GM23338 (cell line): ENCODE measurements at regions not wholly inside any gene's neighbourhood (a gene's known extent, or its start where the extent isn't known, plus 50 kb on each side); places are given as distances from the start of the nearest gene placed in this dataset.

Experiments
- ATAC-seq: fragments of 200-7000 bp; cut with Tn5 transposase; 3 replicates; pipeline ENCODE4 v1.9.1; 2020
- DNase-seq: peaks from one replicate; pipeline ENCODE4 v3.0.0-alpha.2; 2015; ENCODE audit warnings: low spot score
- H2AFZ ChIP-seq: fragments of 200-600 bp; sonication (generic); 2 replicates; pipeline ENCODE4 v1.8.0; 2016; ENCODE audit warnings: antibody characterized with exemption, mild to moderate bottlenecking, moderate library complexity
- H3F3A ChIP-seq: fragments of 200-600 bp; sonication (generic); replicated peaks from 2 replicates; pipeline ENCODE4 v1.8.0; 2017; ENCODE audit warnings: antibody characterized with exemption, mixed run types, low read depth
- H3K27ac ChIP-seq: fragments of 200-600 bp; sonication (generic); 2 replicates; pipeline ENCODE4 v1.6.1; 2016; ENCODE audit warnings: low read depth
- H3K27me3 ChIP-seq: fragments of 200-600 bp; sonication (generic); 2 replicates; pipeline ENCODE4 v1.8.0; 2016; ENCODE audit warnings: mild to moderate bottlenecking, mixed run types, moderate library complexity; ENCODE audit not compliant: insufficient read depth
- H3K36me3 ChIP-seq: fragments of 200-600 bp; sonication (generic); 2 replicates; pipeline ENCODE4 v1.8.0; 2016; ENCODE audit warnings: mild to moderate bottlenecking; ENCODE audit not compliant: insufficient read depth
- H3K4me1 ChIP-seq: fragments of 200-600 bp; sonication (generic); 2 replicates; pipeline ENCODE4 v1.8.0; 2016; ENCODE audit warnings: mild to moderate bottlenecking, moderate library complexity; ENCODE audit not compliant: insufficient read depth
- H3K4me2 ChIP-seq: fragments of 200-600 bp; sonication (generic); 2 replicates; pipeline ENCODE4 v1.7.1; 2017; ENCODE audit warnings: mixed run types
- H3K4me3 ChIP-seq: fragments of 200-600 bp; sonication (generic); 2 replicates; pipeline ENCODE4 v1.6.1; 2016; ENCODE audit warnings: mixed run types
- H3K79me2 ChIP-seq: fragments of 200-600 bp; sonication (generic); replicated peaks from 2 replicates; pipeline ENCODE4 v1.8.0; 2017; ENCODE audit warnings: mild to moderate bottlenecking; ENCODE audit not compliant: insufficient read depth
- H3K9me2 ChIP-seq: fragments of 200-600 bp; sonication (generic); 2 replicates; pipeline ENCODE4 v1.8.0; 2017; ENCODE audit not compliant: insufficient read depth
- H4K20me1 ChIP-seq: fragments of 200-600 bp; sonication (generic); replicated peaks from 2 replicates; pipeline ENCODE4 v1.8.0; 2017; ENCODE audit warnings: mild to moderate bottlenecking; ENCODE audit not compliant: insufficient read depth
- H3K27ac Mint-ChIP-seq: 2 replicates; pipeline ENCODE4 v1.8.0; 2020; ENCODE audit warnings: inconsistent platforms, mild to moderate bottlenecking, moderate library complexity, mixed read lengths
- H3K27me3 Mint-ChIP-seq: 3 replicates; pipeline ENCODE4 v1.8.0; 2022; ENCODE audit warnings: low read depth, mild to moderate bottlenecking, moderate library complexity, mixed read lengths, inconsistent platforms; ENCODE audit not compliant: insufficient read depth, poor library complexity
- H3K36me3 Mint-ChIP-seq: 3 replicates; pipeline ENCODE4 v1.8.0; 2021; ENCODE audit warnings: low read depth, mild to moderate bottlenecking, inconsistent platforms, moderate library complexity, mixed read lengths
- H3K4me1 Mint-ChIP-seq: 3 replicates; pipeline ENCODE4 v1.8.0; 2020; ENCODE audit warnings: mild to moderate bottlenecking, inconsistent platforms, mixed read lengths
- H3K4me3 Mint-ChIP-seq: 3 replicates; pipeline ENCODE4 v1.8.0; 2021; ENCODE audit warnings: moderate library complexity, mild to moderate bottlenecking, inconsistent platforms, mixed read lengths
- H3K9me3 Mint-ChIP-seq: 3 replicates; pipeline ENCODE4 v1.8.0; 2020; ENCODE audit warnings: moderate library complexity, mild to moderate bottlenecking, inconsistent platforms, mixed read lengths
- CREB1 ChIP-seq: fragments of 250-450 bp; sonication (Bioruptor Pico); IDR thresholded peaks from 2 replicates; pipeline ENCODE4 v1.5.0; 2020; ENCODE audit warnings: low read depth, mild to moderate bottlenecking, moderate library complexity
- EZH2 ChIP-seq: fragments of 200-600 bp; sonication (generic); IDR thresholded peaks from one replicate; pipeline ENCODE4 v1.8.0; 2017; ENCODE audit warnings: antibody characterized with exemption, mild to moderate bottlenecking, low read depth; ENCODE audit not compliant: unreplicated experiment
- STAT1 ChIP-seq: IDR thresholded peaks from one replicate; pipeline ENCODE4 v1.6.1; 2016; ENCODE audit warnings: antibody characterized with exemption; ENCODE audit not compliant: unreplicated experiment
- ZNF114 ChIP-seq: fragments of 250-450 bp; sonication (Bioruptor Pico); IDR thresholded peaks from 2 replicates; pipeline ENCODE4 v1.5.0; 2020; ENCODE audit warnings: mild to moderate bottlenecking, moderate library complexity
- ZNF331 ChIP-seq: fragments of 250-450 bp; sonication (Bioruptor Pico); IDR thresholded peaks from 2 replicates; pipeline ENCODE4 v1.5.0; 2020; ENCODE audit warnings: low read depth, mild to moderate bottlenecking, moderate library complexity
- TF ChIP-seq, protein P1 (sequence below): fragments of 250-450 bp; sonication (Bioruptor Pico); IDR thresholded peaks from 2 replicates; pipeline ENCODE4 v1.5.0; 2020; ENCODE audit warnings: mild to moderate bottlenecking, moderate library complexity
- TF ChIP-seq, protein P2 (sequence below), 2 experiments: fragments of 200-600 bp in 1 of 2; sonication (generic) in 1 of 2; conservative IDR thresholded peaks; 2 replicates each; pipeline versions ENCODE4 v1.5.1 to v1.6.1; 2016 to 2017; ENCODE audit warnings: antibody characterized with exemption in 2 of 2, low read depth in 2 of 2, mild to moderate bottlenecking in 2 of 2, moderate library complexity in 1 of 2

DNA sequence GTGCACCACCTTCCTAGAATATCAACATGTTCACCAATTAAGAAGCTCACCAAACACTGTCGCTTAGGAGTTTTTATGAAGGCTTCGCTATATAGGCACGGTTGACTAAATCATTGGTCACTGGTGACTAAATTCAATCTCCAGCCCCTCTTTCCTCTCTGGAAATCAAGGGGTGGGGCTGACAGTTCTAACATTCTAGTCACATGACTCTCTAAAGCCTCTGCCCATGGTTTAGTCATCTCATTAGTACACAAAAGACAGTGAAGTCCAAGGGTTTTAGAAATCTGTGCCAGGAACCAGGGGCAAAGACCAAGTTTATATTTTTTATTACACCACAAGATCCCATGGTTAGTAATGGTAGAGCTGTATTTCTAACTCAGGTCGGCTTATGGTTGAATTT lies 243.2 kb downstream of the ELAVL2 start:
- Histone ChIP-seq H3K27ac (no peak overlapping the region), H3K27me3 (no peaks in the 10 kb centered on the region), H3K79me2 (no peaks in the 10 kb centered on the region), H2AFZ (no peak overlapping the region), H3F3A (no peaks in the 10 kb centered on the region), H3K36me3 (no peaks in the 10 kb centered on the region), H3K4me2 (no peak overlapping the region), H3K4me1 (no peaks in the 10 kb centered on the region), H4K20me1 (no peaks in the 10 kb centered on the region), H3K4me3 (no peak overlapping the region), H3K9me2 (peaks cover 8% of the 10 kb centered on the region)
- no peak for ATAC-seq
- H3K4me3 Mint-ChIP-seq: no peak overlapping the region
- H3K27me3 Mint-ChIP-seq: no peaks in the 10 kb centered on the region
- no peaks in the 10 kb centered on the region for H3K9me3 Mint-ChIP-seq
- TF ChIP-seq STAT1 (no peak), CREB1 (CRISPR knock-in tag) (no peak)
- TF ChIP-seq, protein P1, sequence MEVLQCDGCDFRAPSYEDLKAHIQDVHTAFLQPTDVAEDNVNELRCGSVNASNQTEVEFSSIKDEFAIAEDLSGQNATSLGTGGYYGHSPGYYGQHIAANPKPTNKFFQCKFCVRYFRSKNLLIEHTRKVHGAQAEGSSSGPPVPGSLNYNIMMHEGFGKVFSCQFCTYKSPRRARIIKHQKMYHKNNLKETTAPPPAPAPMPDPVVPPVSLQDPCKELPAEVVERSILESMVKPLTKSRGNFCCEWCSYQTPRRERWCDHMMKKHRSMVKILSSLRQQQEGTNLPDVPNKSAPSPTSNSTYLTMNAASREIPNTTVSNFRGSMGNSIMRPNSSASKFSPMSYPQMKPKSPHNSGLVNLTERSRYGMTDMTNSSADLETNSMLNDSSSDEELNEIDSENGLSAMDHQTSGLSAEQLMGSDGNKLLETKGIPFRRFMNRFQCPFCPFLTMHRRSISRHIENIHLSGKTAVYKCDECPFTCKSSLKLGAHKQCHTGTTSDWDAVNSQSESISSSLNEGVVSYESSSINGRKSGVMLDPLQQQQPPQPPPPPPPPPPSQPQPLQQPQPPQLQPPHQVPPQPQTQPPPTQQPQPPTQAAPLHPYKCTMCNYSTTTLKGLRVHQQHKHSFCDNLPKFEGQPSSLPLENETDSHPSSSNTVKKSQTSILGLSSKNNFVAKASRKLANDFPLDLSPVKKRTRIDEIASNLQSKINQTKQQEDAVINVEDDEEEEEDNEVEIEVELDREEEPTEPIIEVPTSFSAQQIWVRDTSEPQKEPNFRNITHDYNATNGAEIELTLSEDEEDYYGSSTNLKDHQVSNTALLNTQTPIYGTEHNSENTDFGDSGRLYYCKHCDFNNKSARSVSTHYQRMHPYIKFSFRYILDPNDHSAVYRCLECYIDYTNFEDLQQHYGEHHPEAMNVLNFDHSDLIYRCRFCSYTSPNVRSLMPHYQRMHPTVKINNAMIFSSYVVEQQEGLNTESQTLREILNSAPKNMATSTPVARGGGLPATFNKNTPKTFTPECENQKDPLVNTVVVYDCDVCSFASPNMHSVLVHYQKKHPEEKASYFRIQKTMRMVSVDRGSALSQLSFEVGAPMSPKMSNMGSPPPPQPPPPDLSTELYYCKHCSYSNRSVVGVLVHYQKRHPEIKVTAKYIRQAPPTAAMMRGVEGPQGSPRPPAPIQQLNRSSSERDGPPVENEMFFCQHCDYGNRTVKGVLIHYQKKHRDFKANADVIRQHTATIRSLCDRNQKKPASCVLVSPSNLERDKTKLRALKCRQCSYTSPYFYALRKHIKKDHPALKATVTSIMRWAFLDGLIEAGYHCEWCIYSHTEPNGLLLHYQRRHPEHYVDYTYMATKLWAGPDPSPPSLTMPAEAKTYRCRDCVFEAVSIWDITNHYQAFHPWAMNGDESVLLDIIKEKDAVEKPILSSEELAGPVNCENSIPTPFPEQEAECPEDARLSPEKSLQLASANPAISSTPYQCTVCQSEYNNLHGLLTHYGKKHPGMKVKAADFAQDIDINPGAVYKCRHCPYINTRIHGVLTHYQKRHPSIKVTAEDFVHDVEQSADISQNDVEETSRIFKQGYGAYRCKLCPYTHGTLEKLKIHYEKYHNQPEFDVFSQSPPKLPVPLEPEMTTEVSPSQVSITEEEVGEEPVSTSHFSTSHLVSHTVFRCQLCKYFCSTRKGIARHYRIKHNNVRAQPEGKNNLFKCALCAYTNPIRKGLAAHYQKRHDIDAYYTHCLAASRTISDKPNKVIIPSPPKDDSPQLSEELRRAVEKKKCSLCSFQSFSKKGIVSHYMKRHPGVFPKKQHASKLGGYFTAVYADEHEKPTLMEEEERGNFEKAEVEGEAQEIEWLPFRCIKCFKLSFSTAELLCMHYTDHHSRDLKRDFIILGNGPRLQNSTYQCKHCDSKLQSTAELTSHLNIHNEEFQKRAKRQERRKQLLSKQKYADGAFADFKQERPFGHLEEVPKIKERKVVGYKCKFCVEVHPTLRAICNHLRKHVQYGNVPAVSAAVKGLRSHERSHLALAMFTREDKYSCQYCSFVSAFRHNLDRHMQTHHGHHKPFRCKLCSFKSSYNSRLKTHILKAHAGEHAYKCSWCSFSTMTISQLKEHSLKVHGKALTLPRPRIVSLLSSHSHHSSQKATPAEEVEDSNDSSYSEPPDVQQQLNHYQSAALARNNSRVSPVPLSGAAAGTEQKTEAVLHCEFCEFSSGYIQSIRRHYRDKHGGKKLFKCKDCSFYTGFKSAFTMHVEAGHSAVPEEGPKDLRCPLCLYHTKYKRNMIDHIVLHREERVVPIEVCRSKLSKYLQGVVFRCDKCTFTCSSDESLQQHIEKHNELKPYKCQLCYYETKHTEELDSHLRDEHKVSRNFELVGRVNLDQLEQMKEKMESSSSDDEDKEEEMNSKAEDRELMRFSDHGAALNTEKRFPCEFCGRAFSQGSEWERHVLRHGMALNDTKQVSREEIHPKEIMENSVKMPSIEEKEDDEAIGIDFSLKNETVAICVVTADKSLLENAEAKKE: no peak
- H3K4me1 Mint-ChIP-seq: no peaks in the 10 kb centered on the region; the same call in 2 of the 3 replicates
- H3K36me3 Mint-ChIP-seq: no peaks in the 10 kb centered on the region
- DNase-seq: no peak
- H3K27ac Mint-ChIP-seq: no peak overlapping the region

DNA sequence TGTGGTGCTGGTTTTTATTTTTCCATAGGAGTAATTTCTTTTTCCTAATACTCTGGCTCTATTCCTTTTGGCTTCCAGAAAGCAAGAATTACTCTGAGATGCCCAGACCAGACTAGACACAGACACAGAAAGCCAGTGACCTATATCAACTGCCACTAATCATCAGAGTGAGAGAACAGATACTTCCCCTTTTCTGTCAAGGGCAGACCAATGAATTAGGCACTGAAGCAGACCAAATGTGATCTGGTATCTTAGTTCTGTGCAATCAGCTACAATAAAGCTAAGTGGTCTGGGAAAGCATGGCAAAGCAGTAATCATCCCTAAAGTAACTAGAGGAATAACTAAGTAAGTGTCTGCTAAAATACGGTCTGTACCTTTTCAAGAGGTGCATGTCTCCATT lies 239.1 kb downstream of the ELAVL2 start:
- H3K4me3 Mint-ChIP-seq: no peak overlapping the region
- ATAC-seq (no peak), DNase-seq (no peak)
- H3K27me3 ChIP-seq: no peaks in the 10 kb centered on the region
- no peak overlapping the region for H3K27ac ChIP-seq
- no peak overlapping the region for H3K4me2 ChIP-seq
- peaks cover 27% of the 10 kb centered on the region for H3K4me1 Mint-ChIP-seq
- no peaks in the 10 kb centered on the region for H3K79me2 ChIP-seq
- H3K27ac Mint-ChIP-seq: no peak overlapping the region
- H3K36me3 ChIP-seq: no peaks in the 10 kb centered on the region
- no peaks in the 10 kb centered on the region for H3K36me3 Mint-ChIP-seq
- H3K4me1 ChIP-seq: peaks cover 19% of the 10 kb centered on the region
- no peak overlapping the region for H3K4me3 ChIP-seq
- no peaks in the 10 kb centered on the region; the same call in 2 of the 3 replicates for H3K9me3 Mint-ChIP-seq
- no peaks in the 10 kb centered on the region for H4K20me1 ChIP-seq
- H3K27me3 Mint-ChIP-seq: no peaks in the 10 kb centered on the region
- H3K9me2 ChIP-seq: peaks cover 14% of the 10 kb centered on the region
- H3F3A ChIP-seq: no peaks in the 10 kb centered on the region
- no peak overlapping the region for H2AFZ ChIP-seq
- TF ChIP-seq ZNF114 (CRISPR knock-in tag): no peak
- TF ChIP-seq EZH2: no peak
- TF ChIP-seq ZNF331: no peak
- TF ChIP-seq, protein P2, sequence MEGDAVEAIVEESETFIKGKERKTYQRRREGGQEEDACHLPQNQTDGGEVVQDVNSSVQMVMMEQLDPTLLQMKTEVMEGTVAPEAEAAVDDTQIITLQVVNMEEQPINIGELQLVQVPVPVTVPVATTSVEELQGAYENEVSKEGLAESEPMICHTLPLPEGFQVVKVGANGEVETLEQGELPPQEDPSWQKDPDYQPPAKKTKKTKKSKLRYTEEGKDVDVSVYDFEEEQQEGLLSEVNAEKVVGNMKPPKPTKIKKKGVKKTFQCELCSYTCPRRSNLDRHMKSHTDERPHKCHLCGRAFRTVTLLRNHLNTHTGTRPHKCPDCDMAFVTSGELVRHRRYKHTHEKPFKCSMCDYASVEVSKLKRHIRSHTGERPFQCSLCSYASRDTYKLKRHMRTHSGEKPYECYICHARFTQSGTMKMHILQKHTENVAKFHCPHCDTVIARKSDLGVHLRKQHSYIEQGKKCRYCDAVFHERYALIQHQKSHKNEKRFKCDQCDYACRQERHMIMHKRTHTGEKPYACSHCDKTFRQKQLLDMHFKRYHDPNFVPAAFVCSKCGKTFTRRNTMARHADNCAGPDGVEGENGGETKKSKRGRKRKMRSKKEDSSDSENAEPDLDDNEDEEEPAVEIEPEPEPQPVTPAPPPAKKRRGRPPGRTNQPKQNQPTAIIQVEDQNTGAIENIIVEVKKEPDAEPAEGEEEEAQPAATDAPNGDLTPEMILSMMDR (conservative IDR thresholded peaks at IDR 0.05; ENCODE audit: low read depth in 2 of 2): no peak
